Smooth muscle cell (in vitro differentiated cells): ENCODE measurements at regions not wholly inside any gene's neighbourhood (a gene's known extent, or its start where the extent isn't known, plus 50 kb on each side); places are given as distances from the start of the nearest gene placed in this dataset.

Source experiments
- DNase-seq: peaks from one replicate; lab custom pipeline; 2025; ENCODE audit not compliant: unreplicated experiment; lab: John Stamatoyannopoulos, UW
- H2AFZ ChIP-seq: fragments of 200-600 bp; sonication (generic); 2 replicates; pipeline ENCODE4 v1.6.0; 2016; ENCODE audit warnings: antibody characterized with exemption, low read depth, mild to moderate bottlenecking
- H3F3A ChIP-seq: fragments of 200-600 bp; sonication (generic); 2 replicates; pipeline ENCODE4 v1.6.0; 2017; ENCODE audit warnings: antibody characterized with exemption, low read depth
- H3K27ac ChIP-seq: fragments of 200-600 bp; sonication (generic); 2 replicates; pipeline ENCODE4 v1.5.1; 2016; ENCODE audit warnings: low read depth, mild to moderate bottlenecking
- H3K27me3 ChIP-seq: fragments of 200-600 bp; sonication (generic); 2 replicates; pipeline ENCODE4 v1.6.1; 2016; ENCODE audit warnings: low read depth, mild to moderate bottlenecking
- H3K36me3 ChIP-seq: fragments of 200-600 bp; sonication (generic); 2 replicates; pipeline ENCODE4 v1.5.1; 2016; ENCODE audit warnings: low read depth
- H3K4me1 ChIP-seq: fragments of 200-600 bp; sonication (generic); 2 replicates; pipeline ENCODE4 v1.5.1; 2016; ENCODE audit warnings: low read depth
- H3K4me2 ChIP-seq: fragments of 200-600 bp; sonication (generic); 2 replicates; pipeline ENCODE4 v1.6.0; 2016; ENCODE audit warnings: mild to moderate bottlenecking
- H3K4me3 ChIP-seq: fragments of 200-600 bp; sonication (generic); 2 replicates; pipeline ENCODE4 v1.5.1; 2016; ENCODE audit warnings: mild to moderate bottlenecking
- H3K79me2 ChIP-seq: fragments of 200-600 bp; sonication (generic); 2 replicates; pipeline ENCODE4 v1.6.0; 2016; ENCODE audit warnings: low read depth, mild to moderate bottlenecking
- H3K9ac ChIP-seq: fragments of 200-600 bp; sonication (generic); 2 replicates; pipeline ENCODE4 v1.6.0; 2016; ENCODE audit warnings: low read depth
- H3K9me3 ChIP-seq: fragments of 200-600 bp; sonication (generic); replicated peaks from 2 replicates; pipeline ENCODE4 v1.5.1; 2016; ENCODE audit warnings: low read depth
- H4K20me1 ChIP-seq: fragments of 200-600 bp; sonication (generic); 2 replicates; pipeline ENCODE4 v1.6.0; 2016; ENCODE audit warnings: low read depth
- CTCF ChIP-seq: fragments of 200-600 bp; sonication (generic); IDR thresholded peaks from 2 replicates; pipeline ENCODE4 v1.5.1; 2017; ENCODE audit warnings: borderline replicate concordance, mild to moderate bottlenecking, antibody characterized with exemption; ENCODE audit not compliant: insufficient read depth, poor library complexity, severe bottlenecking
- WGBS: methylation state at CpG from one replicate; pipeline ENCODE4 v1.1.7; 2016; ENCODE audit warnings: low lambda C conversion rate; 5-methylcytosine and 5-hydroxymethylcytosine counted together

- Histone ChIP-seq H3K27me3 (no peaks in the 10 kb centered on the region), H3K4me2 (no peak overlapping the region), H3K36me3 (no peaks in the 10 kb centered on the region), H3K79me2 (no peaks in the 10 kb centered on the region), H3K4me3 (no peak overlapping the region), H4K20me1 (no peaks in the 10 kb centered on the region), H3K9ac (no peak overlapping the region), H3K27ac (peak overlapping the region; percentile 55), H3F3A (no peaks in the 10 kb centered on the region), H2AFZ (no peak overlapping the region), H3K9me3 (no peaks in the 10 kb centered on the region), H3K4me1 (no peaks in the 10 kb centered on the region)
- 64% methylated on average over 2 of the region's 2 CpGs for WGBS
- no peak for TF ChIP-seq CTCF
- no peak for DNase-seq
Observed at GRCh38 chr2:75309596-75310463, 110.5 kb upstream of the TACR1 start.

GRCh38 chr2:75303227-75303626 lies 103.9 kb upstream of the TACR1 start:
- Histone ChIP-seq H3K4me2 (no peak overlapping the region), H3K27ac (no peak overlapping the region), H3K4me3 (no peak overlapping the region), H3K4me1 (no peaks in the 10 kb centered on the region), H3F3A (no peaks in the 10 kb centered on the region), H3K9ac (no peak overlapping the region), H2AFZ (no peak overlapping the region), H4K20me1 (no peaks in the 10 kb centered on the region), H3K36me3 (no peaks in the 10 kb centered on the region), H3K27me3 (no peaks in the 10 kb centered on the region), H3K9me3 (no peaks in the 10 kb centered on the region), H3K79me2 (no peaks in the 10 kb centered on the region)
- no peak for DNase-seq
- 92% methylated on average over 1 of the region's 1 CpG for WGBS
- no peak for TF ChIP-seq CTCF

GRCh38 chr2:75294362-75294761 lies 95.0 kb upstream of the TACR1 start:
- Histone ChIP-seq H4K20me1 (no peaks in the 10 kb centered on the region), H3F3A (no peaks in the 10 kb centered on the region)

More at GRCh38 chr2:75294362-75294761, 95.0 kb upstream of the TACR1 start:
- Histone ChIP-seq H3K9me3 (no peaks in the 10 kb centered on the region), H3K4me1 (no peaks in the 10 kb centered on the region), H3K36me3 (no peaks in the 10 kb centered on the region), H2AFZ (no peak overlapping the region), H3K79me2 (no peaks in the 10 kb centered on the region), H3K4me3 (no peak overlapping the region), H3K9ac (no peak overlapping the region), H3K4me2 (no peak overlapping the region), H3K27me3 (no peaks in the 10 kb centered on the region), H3K27ac (no peak overlapping the region)
- WGBS: 83% methylated on average over 1 of the region's 1 CpG
- no peak for TF ChIP-seq CTCF
- no peak for DNase-seq
